HG03159 (cell line): ENCODE measurements at regions not wholly inside any gene's neighbourhood (a gene's known extent, or its start where the extent isn't known, plus 50 kb on each side); places are given as distances from the start of the nearest gene placed in this dataset.
"Not testable (repeated sequence)": the region's sequence is repeated elsewhere in the genome, so short reads cannot be mapped to it uniquely, and the experiment has no call there.

ENCODE experiments used
- ATAC-seq: cut with Tn5 transposase; IDR thresholded peaks from one replicate; pipeline ENCODE4 v1.9.1; 2021; ENCODE audit warnings: mild to moderate bottlenecking, moderate library complexity; ENCODE audit not compliant: unreplicated experiment

DNA sequence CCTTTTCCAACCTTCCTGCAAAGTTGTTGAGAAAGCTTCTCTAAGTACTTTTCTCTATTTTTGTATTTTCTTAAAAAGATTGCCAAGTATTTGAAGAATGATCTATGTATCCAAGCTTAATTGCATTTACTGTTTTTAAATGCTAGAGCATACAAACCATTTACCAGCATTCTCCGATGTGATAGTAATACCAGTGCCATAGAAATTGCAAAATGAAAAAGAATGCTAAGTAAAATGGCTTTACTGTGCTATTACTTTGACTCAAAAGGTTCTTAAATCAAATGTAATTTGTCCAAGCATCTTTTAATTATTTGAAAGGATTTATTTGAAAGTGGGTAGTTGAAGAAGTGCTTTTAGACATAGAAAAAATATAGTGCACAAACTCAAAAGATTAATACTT is 1183.2 kb downstream of the RAPGEF2 start:
- ATAC-seq, result no peak

- no peak for ATAC-seq
Measured at GRCh38 chr4:160296476-160296875, 1193.6 kb downstream of the RAPGEF2 start.

GRCh38 chr4:160299177-160299576 is 1196.3 kb downstream of the RAPGEF2 start:
- ATAC-seq, result no peak

DNA sequence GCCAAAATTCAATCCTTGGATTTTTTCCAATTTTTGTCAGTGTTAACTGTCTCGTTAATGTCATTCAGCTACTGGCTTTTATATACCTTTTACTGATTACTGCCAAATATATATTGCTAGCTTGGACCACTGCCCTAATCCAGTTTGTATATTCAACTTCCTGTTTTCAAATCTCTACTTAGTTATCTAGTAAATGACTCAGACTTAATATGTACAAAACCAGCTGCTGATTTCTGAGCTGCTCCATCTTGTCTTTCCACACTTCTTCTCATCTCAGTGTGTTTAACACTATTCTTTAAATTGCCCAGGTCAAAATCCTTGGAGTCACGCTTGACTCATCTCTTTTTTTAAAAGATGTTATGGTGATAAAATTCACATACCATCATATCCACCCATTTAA is 1196.7 kb downstream of the RAPGEF2 start:
- no peak for ATAC-seq

- ATAC-seq, result no peak
Measured at GRCh38 chr4:160316036-160316435, 1213.2 kb downstream of the RAPGEF2 start.

DNA sequence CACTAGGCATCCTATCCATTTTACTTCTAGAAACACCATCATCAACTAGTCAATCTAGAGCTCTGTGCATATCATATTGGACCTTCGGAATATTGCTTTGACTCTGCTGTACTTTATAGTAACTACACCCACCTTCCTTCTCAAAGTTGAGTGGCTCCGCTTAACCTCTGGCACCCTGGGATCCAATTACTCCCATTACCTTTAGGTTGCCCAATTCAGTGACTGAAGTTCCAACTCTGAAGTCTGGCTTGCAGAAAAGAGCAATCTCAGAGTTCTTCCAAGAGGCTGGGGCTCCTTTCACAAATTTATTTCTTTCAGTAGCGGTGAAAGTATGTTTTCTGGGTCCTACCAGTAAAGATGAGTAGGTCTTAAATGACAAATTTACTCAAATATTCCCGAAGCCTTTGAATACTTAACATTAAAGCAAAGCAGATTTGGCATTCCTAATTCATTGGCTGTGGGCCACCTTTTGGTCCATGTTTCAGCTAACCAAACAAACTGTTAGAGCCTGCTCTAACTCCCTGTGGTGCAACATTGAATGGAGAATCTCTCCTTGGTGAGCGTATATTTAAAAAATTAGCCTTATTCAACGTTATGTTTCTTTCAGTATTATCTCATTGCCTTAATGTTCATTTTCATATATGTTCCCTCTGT is 1215.8 kb downstream of the RAPGEF2 start:
- no peak for ATAC-seq

DNA sequence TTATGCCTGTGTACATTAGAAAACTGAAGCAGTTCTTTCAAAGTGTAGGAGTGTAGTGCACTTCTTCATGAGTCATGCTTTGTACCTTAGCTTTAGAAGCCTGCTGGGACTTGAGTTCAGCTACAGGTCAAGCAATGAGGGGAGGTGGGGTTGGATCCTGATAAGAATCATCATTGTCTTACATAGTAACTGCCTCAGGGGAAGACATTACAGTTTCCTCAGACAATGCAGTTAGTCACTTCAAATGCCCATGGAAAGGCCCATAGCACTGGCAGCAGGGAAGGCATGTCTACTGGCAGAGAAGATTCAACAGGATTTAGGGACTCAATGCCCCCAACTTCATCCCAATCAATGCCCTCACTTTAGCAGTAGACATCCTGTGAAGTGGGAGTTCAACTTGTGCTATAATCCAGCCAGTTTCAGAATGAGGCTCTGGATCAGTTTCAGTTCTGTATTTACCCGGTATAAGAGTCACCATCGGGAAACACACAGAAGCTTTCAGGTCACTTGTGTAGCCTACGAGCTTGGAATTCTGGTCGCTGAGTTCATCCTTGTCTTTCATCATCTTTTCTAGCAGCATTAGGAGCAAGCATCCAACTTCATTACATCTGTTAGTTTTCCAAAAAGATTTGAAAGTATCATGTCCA is 1216.5 kb downstream of the RAPGEF2 start:
- no peak for ATAC-seq

GRCh38 chr4:160319868-160320260 is 1217.0 kb downstream of the RAPGEF2 start:
- no peak for ATAC-seq

DNA sequence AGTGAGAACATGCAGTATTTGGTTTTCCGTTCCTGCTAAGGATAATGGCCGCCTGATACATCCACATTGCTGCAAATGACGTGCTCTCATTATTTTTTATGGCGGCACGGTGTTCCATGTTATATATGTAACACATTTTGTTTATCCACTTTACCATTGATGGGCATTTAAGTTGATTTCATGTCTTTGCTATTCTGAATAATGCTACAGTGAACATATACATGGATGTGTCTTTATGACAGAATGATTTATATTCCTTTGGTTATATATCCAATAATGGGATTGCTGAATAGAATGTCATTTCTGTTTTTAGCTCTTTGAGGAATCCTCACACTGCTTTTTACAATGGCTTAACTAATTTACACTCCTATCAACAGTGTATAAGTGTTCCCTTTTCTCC is 1223.2 kb downstream of the RAPGEF2 start:
- no peak for ATAC-seq

DNA sequence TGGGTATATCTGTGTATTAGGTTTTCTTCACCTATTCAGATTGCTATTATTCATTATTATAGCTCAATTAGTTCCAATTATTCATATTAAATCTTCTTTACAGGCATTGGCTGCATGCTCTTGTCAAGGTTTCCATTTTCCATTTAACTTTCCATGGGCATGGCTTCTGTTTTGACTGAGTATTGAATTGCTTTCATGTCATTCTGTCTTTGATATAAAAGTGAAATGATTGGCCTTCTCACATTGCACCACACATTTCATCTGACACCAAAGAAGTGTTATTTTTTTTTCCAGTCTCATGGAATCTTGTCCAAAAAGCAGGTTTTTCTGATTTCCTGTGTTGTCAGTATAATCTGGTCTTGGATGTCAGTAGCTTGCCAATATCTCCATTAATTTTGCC is 1244.3 kb downstream of the RAPGEF2 start:
- no peak for ATAC-seq

DNA sequence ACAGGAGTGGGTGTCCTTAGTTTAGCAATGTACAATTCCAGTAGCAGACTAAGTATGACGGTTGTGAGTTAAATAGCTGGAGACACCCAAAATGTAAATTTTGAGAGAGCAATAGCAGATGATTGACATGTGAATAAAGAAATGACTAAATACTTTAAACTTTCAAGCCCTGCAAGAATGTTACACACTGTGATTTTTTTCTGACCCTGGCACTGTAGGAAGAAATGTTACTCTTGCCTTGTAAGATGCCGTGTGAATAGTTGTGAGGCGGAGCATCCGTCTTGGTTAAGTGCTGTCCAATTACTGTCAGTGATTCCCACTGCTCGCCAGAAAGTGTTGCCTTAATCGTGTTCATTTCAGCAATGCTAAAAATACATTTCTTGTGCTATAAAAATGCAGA is 1248.1 kb downstream of the RAPGEF2 start:
- ATAC-seq, result no peak

DNA sequence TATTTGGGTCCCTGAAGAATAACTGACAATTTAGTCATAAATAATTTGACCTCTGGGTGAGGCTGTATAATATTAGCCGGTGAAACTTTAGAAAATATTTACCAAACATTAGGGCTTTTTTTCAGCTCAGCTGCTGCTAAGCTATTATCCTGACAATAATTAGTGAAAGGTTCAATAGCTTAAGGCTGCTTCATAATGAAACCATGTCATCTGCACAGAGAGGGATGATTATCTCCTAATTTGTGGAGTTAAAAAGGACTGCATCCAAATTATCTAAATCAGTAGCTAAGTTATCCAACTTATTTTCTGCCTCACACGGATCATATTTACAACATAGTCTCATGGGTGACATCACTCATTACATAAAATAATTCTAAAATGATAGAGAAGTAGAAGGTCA is 1249.8 kb downstream of the RAPGEF2 start:
- ATAC-seq, result no peak

DNA sequence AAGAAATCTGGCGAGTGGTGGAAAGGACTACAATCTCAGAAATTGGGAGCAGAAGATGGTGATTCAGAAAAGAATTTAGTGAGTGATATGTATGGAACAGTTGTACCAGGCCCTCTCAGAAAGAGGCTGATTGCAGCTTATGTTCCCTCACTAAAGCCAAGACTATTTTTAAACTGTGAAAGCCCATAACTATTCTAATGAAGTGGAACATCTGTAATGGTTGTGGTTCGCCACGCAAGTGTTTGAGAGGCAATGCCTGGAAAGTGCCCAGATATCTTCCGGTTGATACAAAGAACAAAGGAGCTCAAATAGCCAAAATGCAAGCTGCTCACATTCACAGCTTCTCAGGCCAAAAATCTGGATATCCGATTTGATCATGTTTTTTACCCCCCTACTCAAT is 1250.7 kb downstream of the RAPGEF2 start:
- ATAC-seq, result no peak

- no peak for ATAC-seq
Measured at GRCh38 chr4:160362478-160362877, 1259.6 kb downstream of the RAPGEF2 start.

- no peak for ATAC-seq
Measured at GRCh38 chr4:160364217-160364616, 1261.3 kb downstream of the RAPGEF2 start.

- ATAC-seq, result not testable (repeated sequence)
Measured at GRCh38 chr4:160364665-160365064, 1261.8 kb downstream of the RAPGEF2 start.

DNA sequence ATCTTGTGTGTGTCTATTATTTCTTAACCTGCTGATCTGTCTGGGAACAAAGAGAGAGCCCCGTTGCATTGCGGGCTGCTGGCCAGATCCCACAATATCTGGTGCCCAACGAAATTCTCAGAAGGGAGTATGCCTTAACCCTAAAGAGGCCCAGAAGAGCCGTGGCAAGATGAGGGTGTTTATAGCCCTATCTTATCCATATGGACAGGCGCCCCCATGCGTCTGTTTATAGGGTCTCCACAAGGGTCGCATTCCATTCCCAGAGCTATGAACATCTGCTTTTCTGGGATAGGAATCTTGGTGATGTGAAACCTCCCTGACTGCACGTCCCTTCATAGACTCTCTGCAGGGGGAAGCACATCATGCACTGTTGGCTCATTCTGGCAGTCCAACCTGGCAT is 1262.5 kb downstream of the RAPGEF2 start:
- not testable (repeated sequence) for ATAC-seq

GRCh38 chr4:160370046-160370445 is 1267.2 kb downstream of the RAPGEF2 start:
- ATAC-seq, result no peak

DNA sequence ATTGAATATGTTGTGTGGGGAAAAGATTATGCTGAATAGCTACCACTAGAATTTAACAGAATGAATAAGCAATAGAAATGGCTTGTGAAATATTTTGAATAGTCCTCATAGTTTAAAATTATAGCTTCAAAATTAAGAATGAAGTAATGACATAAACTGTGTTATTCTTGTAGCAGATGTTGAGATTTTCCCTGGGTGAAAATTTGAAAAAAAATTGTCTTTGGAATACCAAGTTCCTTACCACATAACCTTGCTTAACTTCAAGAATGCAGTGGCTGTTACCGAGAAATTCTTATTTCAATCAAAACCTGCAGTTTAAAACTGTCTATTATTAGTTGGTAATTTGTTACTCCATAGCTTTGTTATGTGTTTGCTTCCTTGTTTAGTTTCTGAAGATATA is 1268.6 kb downstream of the RAPGEF2 start:
- ATAC-seq, result no peak

GRCh38 chr4:160372390-160372789 is 1269.5 kb downstream of the RAPGEF2 start:
- ATAC-seq, result no peak

DNA sequence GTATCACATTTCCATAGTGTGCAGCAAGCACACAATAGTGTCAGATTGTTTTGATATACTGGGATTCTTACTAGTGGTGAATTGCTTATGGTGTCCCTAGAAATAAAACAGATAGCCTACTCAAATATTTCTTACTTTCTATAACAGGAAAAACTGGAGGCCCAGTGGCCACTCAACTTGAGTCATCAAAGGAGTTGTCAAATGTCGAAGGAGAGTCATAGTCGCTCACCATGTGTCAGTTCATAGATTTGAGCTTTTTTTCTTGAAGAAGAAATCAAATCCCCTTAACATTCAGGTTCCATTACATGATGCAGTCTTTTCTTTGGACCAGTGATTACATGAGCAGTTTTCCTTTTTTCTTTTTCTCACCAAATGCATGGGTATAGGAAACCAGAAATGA is 1271.0 kb downstream of the RAPGEF2 start:
- ATAC-seq, result no peak

GRCh38 chr4:160375772-160376452 is 1273.0 kb downstream of the RAPGEF2 start:
- no peak for ATAC-seq
